ENCODE measurements at regions not wholly inside any gene's neighbourhood (a gene's known extent, or its start where the extent isn't known, plus 50 kb on each side); places are given as distances from the start of the nearest gene placed in this dataset.

GRCh38 chr3:110456001-110456400, 615.6 kb upstream of the NECTIN3 start:
- TF ChIP-seq, protein P1, sequence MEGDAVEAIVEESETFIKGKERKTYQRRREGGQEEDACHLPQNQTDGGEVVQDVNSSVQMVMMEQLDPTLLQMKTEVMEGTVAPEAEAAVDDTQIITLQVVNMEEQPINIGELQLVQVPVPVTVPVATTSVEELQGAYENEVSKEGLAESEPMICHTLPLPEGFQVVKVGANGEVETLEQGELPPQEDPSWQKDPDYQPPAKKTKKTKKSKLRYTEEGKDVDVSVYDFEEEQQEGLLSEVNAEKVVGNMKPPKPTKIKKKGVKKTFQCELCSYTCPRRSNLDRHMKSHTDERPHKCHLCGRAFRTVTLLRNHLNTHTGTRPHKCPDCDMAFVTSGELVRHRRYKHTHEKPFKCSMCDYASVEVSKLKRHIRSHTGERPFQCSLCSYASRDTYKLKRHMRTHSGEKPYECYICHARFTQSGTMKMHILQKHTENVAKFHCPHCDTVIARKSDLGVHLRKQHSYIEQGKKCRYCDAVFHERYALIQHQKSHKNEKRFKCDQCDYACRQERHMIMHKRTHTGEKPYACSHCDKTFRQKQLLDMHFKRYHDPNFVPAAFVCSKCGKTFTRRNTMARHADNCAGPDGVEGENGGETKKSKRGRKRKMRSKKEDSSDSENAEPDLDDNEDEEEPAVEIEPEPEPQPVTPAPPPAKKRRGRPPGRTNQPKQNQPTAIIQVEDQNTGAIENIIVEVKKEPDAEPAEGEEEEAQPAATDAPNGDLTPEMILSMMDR (conservative IDR thresholded peaks at IDR 0.05; ENCODE audit: low read depth, low read length): no peak
- no peak for TF ChIP-seq EZH2 (IDR thresholded peaks at IDR 0.05; ENCODE audit: low read length, unreplicated experiment)

All from PC-3 (cell line).